GM19035 (cell line): ENCODE measurements at regions not wholly inside any gene's neighbourhood (a gene's known extent, or its start where the extent isn't known, plus 50 kb on each side); places are given as distances from the start of the nearest gene placed in this dataset.

Experiments used
- ATAC-seq: cut with Tn5 transposase; IDR thresholded peaks from one replicate; pipeline ENCODE4 v1.9.1; 2021; ENCODE audit not compliant: unreplicated experiment

GRCh38 chr1:55860798-55861519 lies 645.8 kb upstream of the USP24 start:
- no peak for ATAC-seq

DNA sequence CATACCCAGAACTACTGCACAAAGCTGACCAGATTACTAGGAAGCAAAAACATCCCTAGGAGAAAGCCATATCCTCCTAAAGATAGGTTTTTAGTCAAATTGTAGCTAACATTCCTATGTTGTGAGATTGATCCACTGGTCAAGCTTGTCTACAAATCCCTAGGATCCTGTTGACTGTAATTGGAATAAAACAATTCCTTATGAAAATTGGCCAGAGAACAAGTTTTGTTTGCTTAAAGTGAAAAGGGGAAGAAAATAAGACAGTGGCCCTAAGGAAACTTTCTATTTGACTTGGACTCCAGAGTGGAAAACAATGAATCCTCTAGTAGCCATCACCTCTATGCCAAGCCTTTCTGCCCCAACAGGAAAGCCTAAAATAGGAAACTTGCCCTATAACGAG lies 645.2 kb upstream of the USP24 start:
- no peak for ATAC-seq

DNA sequence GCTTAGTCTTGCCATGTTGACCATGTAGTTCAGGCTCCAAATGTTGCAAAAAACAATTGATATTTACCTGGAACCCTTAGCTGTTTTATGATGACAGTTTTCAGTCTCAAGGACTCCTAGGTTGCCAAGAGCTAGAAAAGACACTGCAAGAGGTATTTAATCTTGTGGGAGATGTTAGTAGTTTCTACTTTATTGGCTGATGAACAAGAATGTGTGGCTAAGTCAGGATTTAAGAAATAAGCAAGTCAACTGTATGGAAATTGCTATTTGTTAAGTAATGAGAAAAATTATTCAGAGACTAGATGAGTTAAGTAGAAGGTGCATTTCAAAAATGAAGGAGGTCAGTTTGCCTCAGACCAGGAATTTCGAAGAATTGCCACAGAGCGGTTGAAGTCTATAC lies 639.7 kb upstream of the USP24 start:
- no peak for ATAC-seq

DNA sequence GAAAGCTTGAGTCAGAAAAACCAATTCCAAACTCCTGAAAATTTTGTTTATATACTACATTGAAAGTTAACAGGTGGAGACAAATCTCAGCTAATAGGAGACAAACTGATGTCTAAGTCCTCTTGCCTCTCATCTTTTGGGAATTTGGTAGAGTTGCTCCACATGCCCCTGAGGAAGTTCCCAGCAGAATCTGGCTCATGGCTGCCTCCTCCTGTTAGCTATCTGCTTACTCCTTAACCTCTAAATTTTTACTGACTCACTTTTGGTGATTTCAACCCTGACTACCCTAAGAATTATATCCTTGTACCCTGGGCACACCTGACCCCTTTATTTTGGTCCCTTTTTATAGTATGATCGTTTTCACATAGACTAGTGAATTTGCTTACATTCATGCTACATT lies 633.7 kb upstream of the USP24 start:
- ATAC-seq = no peak

GRCh38 chr1:55846051-55846450 lies 630.9 kb upstream of the USP24 start:
- ATAC-seq = no peak

DNA sequence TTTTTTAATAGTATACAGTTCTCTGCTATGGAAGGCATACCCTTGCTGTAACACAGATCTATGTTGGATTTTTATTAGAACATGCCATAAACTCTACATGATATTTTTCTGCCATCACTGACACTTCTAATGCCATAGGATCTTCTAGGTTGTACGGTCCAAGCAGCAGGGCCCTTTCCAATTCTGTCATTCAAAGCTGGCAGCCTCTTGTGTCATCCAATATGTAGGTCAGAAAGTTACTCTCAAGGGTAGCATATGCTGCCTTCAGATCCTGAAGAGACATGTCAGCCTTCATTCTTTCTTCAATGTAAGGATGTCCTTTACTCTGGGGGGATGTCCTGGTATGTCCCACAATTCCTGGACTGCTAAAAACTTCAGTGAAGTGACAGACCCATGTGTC lies 629.2 kb upstream of the USP24 start:
- ATAC-seq = no peak

DNA sequence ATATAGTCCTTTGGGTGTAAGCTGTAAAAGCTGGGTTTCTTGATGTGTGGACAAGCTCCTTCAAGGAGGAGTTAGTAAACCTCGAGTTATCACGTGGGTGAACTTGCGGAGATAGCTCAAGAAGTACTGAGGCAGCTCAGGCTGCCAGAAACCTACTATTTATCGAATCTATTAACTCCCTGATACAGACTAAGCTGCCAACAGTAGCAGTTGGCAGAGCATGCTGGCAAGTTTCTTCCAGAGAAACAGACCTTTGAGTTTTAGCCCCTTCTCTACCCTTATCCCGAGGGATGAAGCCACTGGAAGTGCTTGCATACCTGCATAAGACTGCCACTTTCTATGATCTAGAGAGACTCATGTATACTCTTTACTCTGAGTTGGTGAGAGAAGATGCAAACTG lies 624.5 kb upstream of the USP24 start:
- no peak for ATAC-seq

DNA sequence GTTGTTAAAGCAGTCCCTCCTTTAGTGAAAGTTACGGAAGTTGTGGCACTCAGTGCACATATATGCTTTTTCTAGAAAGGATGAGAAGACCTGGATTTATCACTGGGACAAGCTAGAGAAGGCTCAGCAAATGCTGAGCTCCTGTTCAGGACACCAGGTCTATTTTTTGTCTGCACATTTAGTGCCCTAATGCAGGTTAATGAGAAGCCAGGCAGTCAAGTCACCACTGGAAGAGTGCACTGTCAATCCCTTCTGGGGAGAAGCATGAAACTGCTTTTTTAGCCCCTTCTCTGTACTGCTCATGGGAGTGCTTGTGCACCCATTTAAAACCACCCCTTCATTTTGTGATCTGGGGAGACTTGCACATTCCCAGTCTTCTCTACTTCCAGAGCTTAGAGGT lies 624.1 kb upstream of the USP24 start:
- ATAC-seq = no peak

- ATAC-seq = no peak
Measured at GRCh38 chr1:55836086-55836485, 620.9 kb upstream of the USP24 start.

- no peak for ATAC-seq
Measured at GRCh38 chr1:55833529-55834091, 618.4 kb upstream of the USP24 start.

DNA sequence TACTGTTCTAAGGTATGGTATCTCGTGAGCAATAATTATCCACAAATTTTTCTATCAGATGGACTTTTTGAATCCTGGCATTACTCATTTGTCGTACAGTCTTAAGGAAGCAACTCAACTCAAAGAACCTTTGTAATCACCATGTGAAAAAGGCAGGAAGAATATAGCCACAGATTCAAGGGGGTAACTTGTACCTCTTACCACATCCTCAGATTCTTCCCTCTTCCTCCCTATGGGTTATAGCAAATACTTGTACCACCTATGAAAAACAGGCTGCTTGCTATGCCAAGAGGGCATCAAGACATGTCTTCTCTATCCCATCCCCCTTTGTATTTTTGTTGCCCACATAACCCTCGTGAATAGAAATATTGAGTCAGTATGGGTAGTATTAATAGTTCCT lies 616.6 kb upstream of the USP24 start:
- ATAC-seq = no peak

GRCh38 chr1:55828044-55828443 lies 612.9 kb upstream of the USP24 start:
- no peak for ATAC-seq

DNA sequence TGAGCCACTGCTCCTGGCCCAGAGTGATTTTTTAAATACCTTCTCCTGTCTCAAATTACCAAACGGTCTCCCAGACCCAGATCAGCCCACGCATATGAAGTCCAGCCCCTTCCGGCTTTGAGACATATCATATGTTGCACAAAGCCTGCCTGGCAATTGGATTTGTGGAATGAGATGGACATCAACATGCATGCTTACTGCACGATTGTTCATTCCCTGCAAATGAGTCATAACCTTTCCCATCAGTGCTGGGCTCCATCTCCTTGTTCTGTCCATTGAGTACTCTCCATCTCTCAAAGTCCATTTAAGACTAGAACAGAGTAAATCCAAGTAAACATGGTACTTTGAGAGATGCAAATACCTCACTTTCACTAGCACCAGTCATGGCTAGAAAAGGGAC lies 612.2 kb upstream of the USP24 start:
- no peak for ATAC-seq

DNA sequence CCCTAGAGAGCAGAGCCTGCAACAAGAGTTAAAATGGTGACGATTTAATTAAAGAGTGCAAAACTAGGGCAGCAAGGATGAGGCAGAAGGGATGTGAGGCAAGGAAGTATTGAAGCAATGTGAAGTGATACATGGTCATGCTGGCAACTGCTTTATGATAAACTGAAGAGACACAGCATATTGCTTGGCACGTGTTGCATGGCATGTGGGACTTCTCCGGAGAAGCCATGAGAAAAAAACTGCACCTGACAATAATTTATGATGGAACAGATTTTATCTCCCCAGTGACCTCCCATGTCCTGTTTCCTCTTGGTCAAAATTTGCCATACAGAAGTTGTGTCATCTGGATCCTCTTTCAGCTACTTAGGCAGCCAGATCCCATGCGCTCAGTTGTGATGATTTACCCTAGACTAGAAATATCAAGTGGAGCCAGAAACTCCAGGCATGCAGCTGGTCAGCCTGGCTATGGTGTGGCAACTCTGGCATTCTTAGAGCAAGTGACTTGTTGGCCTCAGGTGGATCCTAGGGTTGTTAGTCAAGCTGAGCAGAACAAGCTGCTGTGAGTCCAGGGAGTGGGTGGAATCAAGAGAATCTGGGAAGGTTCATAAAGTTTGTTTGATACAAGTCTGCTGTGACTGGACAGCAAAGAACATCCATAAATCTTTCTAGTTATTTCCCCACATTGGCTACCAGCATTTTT lies 611.4 kb upstream of the USP24 start:
- no peak for ATAC-seq

DNA sequence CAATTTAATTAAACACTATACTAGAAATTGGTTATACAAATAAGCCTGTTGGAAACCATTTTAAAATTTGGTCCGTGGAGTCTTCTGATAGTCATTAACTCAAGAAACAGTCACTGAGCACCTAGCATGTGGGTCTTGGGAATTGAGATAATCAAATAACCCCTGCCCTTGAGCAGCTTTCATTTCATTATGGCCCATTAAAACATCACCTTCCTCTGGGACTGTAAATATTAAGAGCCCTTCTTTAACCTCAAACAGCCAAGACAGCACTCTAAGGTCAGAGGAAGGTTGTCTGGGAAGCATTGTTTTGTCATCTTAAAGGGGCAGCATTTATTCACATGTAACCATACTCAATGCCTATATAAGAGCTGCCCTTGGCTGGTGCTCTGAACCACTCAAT lies 610.3 kb upstream of the USP24 start:
- no peak for ATAC-seq

DNA sequence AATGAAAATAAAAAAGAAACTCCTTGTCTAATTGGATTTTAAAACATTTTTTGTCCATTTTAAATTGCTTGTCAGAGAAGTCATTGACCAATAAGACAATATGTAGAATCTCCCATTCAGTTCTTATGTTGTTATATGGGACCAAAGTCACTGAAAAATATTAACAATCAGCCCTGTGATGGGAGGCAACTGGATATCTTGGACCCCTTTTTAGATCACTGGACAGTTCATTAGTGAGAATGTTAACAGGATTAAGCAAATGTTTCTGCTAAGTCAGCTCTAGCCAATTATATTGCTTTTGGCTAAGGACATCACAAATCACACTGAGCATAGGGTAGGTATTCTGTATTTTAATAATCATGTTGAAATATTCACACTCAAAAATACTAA lies 609.1 kb upstream of the USP24 start:
- ATAC-seq = no peak

- no peak for ATAC-seq
Measured at GRCh38 chr1:55823541-55824250, 608.5 kb upstream of the USP24 start.

GRCh38 chr1:55822891-55823290 lies 607.7 kb upstream of the USP24 start:
- ATAC-seq = no peak

- no peak for ATAC-seq
Measured at GRCh38 chr1:55821234-55821633, 606.1 kb upstream of the USP24 start.

DNA sequence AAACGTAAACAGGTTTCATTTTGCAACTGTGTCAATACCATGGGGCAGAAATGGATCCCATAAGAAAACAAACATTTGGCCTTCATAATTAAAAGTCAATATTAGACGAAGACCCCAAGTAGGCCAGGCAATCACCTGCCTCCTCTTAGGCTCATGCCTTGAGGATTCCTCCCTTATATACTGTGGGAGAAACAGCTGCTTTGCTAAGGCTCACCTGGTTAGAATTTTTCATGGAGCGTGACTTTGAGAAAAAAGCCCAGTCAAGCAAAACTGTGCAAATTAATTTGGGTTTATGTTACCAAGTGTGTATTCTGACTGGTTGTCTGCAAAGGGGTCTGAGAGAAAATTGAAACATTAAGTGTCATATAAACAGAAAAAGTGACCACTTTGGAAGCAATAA lies 605.3 kb upstream of the USP24 start:
- no peak for ATAC-seq

DNA sequence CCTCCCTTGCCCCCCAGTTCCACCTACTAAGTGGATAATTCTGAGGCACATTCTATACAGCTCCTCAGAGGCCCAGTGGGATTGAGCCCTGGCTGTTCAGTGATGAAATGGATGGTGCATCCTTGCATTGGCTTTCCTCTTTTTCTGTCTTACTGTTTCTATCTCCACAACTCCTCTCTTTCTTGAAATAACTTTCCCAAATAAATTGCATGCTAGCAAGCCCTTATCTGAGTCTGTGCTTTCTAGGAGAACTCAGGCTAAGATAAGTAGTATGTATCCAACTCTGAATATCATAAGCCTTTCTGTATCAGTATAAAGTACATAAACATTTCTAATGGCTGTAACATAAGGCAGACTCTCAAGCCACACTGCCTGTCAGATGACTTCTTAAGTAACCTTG lies 603.8 kb upstream of the USP24 start:
- no peak for ATAC-seq
